Hepatic stellate cell (primary cell): ENCODE measurements at regions not wholly inside any gene's neighbourhood (a gene's known extent, or its start where the extent isn't known, plus 50 kb on each side); places are given as distances from the start of the nearest gene placed in this dataset.

Source experiments
- DNase-seq: peaks from one replicate; pipeline ENCODE4 v3.0.0; 2011; ENCODE audit warnings: low spot score

DNA sequence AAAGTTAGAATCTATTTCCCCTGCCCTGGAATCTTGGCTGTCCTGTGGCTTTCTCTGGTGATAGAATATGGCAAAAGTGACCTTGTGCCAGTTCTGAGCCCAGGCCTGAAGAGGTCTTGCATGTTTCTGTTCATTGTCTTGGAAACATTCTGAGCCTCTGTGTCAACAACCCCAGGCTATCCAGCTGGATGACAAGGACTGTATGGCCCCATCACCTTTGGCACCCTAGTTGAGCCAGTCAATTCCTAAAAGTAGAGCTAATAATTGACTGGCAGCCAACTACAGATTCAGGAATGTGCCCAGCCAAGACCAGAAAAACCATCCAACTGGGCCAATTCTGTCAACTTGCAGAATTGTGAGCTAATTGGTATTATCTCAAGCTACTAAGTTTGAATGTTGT lies 514.1 kb upstream of the LARGE1 start:
- no peak for DNase-seq

GRCh38 chr22:34437140-34437539 lies 516.9 kb upstream of the LARGE1 start:
- DNase-seq = no peak

GRCh38 chr22:34454598-34454997 lies 534.3 kb upstream of the LARGE1 start:
- no peak for DNase-seq

- no peak for DNase-seq
Measured at GRCh38 chr22:34462795-34463194, 542.5 kb upstream of the LARGE1 start.

- no peak for DNase-seq
Measured at GRCh38 chr22:34475886-34476285, 555.6 kb upstream of the LARGE1 start.

GRCh38 chr22:34476762-34477161 lies 556.5 kb upstream of the LARGE1 start:
- DNase-seq = no peak

GRCh38 chr22:34481090-34481489 lies 560.8 kb upstream of the LARGE1 start:
- DNase-seq = no peak

DNA sequence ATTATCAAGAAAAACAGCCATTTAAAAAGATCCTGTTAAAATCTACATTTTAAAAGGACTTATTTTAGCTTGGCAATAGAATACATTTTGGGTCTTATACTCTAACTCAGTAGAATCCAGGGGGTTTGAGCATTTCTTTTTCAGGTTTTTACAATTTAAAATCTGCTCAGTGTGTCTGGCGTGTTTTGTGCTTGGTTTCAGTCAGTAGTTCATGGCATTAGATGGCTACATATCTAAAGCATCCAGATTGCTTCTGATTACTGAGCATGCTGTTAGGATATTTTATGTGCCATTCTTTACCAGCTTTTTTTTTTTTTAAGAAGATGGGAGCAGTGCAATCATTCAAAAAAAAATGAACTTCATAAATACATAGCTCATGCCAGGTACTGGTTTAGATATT lies 566.1 kb upstream of the LARGE1 start:
- DNase-seq = no peak

GRCh38 chr22:34489861-34490260 lies 569.6 kb upstream of the LARGE1 start:
- DNase-seq = no peak

DNA sequence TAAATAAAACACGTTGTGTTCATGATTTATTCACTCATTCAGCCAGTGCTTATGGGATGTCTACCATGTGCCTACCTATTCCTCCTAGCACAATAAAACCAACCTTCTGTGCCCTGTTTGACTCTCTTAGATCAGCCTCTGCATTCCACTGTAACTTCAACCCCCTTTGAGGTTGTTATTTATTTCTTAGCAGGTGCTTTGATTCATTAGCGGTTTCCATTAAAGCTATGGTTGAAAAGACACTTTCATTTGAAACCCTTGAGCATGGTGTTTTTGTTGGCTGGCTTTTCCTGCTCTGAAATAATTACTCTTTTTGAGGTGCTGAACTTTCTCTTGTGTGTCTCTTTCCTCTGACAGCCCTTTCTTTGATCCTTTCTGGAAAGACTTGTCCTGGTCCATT lies 570.6 kb upstream of the LARGE1 start:
- no peak for DNase-seq

DNA sequence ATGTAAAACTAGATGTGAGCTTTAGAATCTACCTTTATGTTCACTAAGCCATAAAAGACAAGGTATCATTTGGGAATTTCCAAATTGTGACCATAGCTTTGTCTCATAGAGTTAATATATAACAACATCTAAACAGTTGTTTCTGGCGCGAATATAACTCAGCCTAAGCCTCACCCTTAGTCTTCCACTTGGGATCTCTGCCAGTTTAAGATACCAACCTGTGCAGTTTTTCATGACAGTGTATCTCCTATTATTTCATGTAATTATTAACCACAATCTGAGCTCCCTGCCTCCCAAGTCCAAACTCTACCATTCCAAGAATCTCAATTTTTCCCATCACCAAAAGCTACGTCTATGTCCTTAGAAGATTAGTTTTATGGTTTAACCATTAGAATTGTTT lies 572.5 kb upstream of the ISX start:
- no peak for DNase-seq

DNA sequence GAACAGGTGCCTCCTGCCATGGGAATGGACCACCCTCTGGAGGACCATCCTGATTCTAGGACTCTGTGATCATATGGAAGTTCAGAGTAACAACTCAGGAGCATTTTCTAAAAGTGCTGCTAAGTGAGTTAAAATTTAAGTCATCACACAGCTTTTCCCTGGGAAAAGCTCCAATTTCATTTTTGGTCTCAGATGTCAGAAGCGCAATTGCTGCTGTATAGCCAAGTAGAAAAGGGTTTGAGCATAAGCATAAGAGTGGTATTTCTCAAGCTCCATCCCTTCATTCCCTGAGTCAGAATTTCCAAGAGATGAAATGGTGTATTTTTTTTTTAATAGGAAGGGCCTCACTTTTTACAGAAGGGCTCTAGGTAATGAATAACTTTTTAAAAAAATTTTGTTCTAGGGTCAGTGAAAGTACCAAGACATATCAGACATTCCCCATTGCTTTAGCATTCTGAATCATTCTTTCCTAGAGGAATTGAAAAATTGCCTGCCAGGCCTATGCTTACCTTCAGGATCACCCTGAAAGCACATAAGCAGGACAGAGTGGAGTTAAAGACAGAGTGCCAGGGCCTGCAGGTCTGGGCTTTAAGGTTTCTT lies 564.5 kb upstream of the ISX start:
- DNase-seq = no peak

GRCh38 chr22:34502821-34503220 lies 563.1 kb upstream of the ISX start:
- no peak for DNase-seq

DNA sequence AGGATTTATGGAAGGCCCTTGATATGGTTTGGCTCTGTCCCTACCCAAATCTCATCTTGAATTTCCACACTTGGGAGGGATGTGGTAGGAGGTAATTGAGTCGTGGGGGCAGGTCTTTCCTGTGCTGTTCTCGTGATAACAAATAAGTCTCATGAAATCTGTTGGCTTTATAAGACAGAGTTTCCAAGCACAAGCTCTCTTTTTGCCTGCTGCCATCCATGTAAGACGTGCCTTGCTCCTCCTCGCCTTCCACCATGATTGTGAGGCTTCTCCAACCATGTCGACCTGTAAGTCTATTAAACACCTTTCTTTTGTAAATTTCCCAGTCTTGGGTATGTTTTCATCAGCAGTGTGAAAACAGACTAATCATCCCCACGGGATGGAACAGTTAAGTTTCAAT lies 557.2 kb upstream of the ISX start:
- no peak for DNase-seq

DNA sequence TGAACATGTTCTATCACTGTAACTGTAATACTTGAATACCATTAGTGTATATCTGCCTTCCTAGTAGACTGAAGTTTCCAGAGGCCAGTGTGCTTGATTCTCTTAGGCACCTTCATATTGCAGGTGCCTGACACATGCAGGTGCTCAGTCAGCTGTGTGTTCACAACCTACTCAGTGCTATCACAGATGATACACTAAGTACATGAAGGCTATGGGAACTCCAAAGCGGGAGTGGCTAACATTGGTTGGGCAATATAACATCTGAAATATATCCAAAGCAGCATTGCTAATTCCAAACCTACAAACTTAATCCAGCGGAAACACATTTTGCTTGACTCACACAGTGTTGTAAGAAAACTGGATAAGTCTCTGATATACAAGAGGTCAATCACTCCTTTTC lies 539.3 kb upstream of the ISX start:
- DNase-seq = no peak

DNA sequence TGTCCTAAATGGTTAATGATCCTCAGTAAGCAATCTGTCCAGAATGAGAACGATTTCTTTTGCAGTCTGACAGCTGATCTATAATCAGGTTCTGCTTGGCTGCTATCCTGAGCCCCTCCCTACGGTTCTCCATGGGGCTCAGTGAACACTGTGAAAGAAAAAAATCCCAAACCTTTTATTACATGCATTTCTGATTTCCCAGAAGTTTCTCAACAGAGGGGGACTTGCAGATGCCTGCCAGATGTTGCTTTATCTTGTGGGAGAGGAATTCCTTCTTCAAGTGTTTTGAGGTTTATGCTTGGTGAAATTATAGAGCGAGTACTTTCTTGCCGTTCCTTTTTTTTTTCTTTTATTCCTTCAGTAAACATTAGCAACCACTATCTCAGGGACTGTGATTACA lies 531.9 kb upstream of the ISX start:
- no peak for DNase-seq

- DNase-seq = no peak
Measured at GRCh38 chr22:34567367-34567766, 498.6 kb upstream of the ISX start.

DNA sequence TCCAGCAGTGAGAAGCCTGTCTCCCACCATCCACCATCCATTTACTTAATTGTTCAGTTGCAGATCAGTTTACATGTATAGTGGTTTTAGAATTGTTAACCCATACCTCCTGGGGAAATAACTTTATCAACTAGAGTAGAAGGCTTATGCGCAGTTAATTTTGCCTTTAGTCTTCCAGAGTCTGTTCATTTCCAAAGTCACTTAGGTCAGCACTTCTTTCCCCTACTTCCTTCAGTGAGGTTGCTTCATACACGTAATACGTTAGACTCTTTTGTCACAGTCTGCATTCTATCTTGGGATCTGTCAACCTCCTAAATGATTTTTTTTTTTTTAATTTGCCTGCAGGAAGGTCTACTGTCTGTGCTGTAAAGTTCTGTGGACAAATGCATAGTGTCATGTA lies 495.6 kb upstream of the ISX start:
- no peak for DNase-seq

DNA sequence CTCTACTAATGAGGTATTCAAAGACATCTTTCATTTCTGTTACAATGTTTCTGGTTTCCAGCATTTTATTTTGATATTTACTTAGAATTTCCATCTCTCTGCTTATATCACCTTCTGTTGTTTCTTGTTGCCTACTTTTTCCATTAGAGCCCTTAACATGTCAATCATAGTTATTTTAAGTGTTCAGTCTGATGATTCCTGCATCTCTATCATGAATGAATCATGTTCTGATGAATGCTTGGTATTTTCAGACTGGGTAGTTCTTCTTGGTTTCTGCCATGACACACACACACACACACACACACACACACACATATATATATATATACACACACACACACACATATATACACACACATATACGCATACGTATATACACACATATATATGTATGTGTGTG lies 486.4 kb upstream of the ISX start:
- DNase-seq = no peak

DNA sequence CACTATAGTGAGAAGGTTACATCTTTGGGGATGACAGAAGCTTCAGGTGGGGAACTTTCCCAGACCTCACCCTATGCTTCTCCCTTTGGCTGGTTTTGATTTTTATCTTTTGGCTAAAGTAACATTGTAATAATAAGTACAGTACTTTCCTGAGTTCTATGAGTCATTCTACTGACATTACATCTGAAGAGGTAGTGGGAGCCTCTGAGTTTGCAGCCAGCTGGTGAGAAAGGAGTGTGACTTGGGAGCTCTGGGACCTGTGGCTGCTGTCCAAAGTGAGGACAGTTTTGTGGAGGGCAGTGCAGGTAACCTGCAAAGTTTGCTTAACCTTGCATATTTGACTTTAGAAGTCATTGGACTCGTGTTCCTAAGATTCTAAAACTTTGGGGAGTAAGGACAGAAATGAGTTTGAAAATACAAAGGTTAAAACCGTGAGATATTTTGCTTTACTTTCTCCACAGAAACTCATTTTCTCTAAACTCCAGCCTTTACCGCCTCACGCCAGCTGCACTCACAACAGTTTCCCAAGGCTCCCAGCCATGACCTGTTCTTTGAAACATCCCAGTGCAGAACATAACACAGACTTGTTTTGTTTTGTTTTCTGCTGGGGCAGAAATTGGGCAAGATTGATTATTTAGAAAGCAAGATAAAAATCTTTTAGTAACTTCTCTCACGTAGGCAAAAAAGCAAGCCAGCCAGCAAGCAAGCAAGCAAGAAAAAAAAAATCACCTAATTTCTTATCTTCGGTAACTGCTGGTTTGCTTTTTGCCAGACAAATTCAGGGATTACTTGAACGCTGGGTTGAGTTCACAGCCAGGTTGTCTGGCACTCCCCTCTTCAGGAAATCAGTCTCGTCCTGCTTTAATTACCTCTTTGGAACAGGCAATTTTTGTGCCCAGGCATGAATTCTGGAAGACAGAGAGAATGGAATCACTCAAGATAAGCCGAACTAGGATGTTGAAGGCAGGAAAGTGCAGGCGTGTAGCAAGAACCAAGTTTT lies 478.3 kb upstream of the ISX start:
- DNase-seq = no peak

DNA sequence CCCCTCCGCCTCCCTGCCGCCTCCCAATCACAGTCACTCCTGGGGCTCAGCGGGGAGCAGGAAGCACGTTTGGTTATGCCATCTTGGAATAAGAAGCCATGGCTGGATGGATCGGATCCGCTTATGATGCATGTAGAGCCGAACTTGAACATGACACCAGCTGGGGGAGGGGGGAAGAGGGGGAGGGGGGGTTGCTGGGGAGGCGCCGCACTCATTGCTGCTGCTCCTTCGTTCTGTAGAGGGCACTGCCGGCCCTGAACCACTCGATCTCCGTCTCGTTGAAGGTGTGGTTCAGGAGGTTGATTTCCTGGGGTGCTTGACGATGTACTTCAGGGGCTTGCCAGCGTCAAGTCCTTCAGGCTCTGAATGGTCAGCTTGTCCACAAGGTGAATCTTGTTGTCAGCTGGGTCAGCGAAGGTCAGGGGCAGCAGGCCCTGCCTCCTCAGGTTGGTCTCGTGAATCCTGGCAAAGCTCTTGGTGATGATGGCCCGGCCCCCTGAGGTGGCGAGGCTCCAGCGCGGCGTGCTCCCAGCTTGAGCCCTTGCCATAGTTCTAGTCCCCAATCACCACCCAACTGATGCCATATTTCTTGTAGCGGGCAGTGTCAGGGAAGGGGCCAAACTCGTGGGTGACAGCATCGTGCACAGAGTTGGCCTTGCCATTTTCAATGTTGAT lies 476.9 kb upstream of the ISX start:
- no peak for DNase-seq

DNA sequence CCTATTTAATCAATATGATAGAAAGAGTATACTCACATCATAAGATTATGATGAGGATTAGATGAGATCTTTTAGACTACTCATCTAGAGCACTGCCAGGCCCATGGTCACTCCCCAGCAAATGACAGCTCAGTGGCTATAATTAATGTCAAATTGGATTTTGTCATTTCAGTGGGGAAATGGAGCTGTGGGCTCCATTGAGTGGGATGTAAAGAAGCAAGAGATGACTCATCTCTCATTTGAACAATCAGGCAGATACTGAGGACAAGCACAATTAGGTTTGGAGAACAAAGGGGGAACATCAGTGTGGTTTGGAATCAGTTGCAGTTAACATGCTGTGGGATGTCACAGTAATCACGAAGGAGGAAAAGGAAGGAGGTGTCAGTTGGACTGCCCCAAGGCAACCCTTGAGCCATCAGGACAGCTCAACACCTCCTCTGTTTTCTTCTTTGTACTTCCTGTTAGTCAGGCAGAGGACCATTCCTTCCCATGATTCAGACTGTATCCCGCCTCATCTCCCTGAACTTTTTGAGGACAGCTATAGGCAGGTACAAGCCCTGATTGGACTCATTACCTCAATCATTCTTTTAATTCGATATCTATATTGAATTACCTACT lies 473.7 kb upstream of the ISX start:
- DNase-seq = no peak

GRCh38 chr22:34599567-34599966 lies 466.4 kb upstream of the ISX start:
- DNase-seq = no peak
